Right renal pelvis (tissue), 4 donors: ENCODE measurements at regions not wholly inside any gene's neighbourhood (a gene's known extent, or its start where the extent isn't known, plus 50 kb on each side); places are given as distances from the start of the nearest gene placed in this dataset.

ENCODE experiments used
- DNase-seq, 4 donors: peaks; one replicate each; pipeline ENCODE4 v3.0.0-alpha.2; 2013; ENCODE audit warnings: low read depth in 4 of 4, low spot score in 3 of 4, missing footprints in 1 of 4

- DNase-seq: no peak
These were observed 56.5 kb upstream of the HTR2A start for GRCh38 chr13:46953331-46953730.

GRCh38 chr13:46951516-46951915, 54.7 kb upstream of the HTR2A start:
- DNase-seq: no peak

DNA sequence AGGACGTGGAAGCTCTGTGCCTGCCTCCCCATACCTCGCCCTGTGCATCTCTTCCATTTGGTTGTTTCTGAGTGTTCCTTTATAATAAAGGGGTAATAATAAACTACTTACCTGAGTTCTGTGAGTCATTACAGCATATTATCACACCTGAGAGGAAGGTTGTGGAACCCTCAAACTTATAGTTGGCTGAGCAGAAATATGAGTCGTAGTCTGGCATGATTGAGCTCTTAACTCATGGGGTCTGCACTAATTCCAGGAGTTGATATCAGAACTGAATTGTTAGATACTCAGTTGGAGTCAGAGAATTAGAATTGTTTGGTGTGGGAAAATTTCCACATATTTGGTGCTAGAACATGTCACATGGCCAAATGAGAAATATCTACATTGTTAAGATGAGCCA, 52.4 kb upstream of the HTR2A start:
- DNase-seq: no peak

- DNase-seq: no peak
These were observed 51.5 kb upstream of the HTR2A start for GRCh38 chr13:46948338-46948737.

DNA sequence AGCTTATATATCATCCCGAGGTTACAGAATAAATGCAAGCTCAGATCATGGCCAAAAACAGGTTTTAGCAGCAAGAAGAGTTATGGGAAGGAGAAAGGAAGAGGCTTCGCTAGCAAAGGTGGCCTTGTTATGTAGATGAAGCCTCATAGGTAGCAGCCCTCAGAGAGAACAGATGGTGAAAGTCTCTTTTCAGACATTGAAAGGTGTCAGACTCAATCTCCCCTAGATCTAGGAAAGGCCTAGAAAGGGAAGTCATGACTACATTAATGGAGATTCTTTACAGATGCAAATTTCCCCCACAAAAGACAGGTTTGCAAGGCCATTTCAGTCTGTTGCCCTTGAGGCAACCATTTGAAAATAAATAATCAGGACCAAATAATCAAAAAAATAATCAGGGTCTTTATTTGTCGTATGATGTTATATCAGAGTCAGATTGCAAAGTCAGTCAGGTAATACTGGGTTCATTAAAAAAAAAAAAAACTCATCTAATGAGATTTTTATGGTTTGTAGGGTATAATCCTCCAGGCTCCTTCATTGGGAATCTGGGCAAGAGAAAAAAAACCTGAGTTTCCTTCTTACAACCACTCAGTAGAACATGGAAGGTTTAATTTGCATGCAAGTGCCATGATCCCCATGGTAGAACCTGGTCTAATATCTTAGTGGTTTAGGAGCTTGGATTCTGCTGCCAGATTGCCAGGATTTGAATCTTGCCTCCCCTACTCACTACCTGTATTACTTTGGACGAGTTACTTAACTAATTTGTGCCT, 50.8 kb upstream of the HTR2A start:
- no peak for DNase-seq
